ENCODE measurements at regions not wholly inside any gene's neighbourhood (a gene's known extent, or its start where the extent isn't known, plus 50 kb on each side); places are given as distances from the start of the nearest gene placed in this dataset.

GRCh38 chr6:139965393-139965792 is 590.9 kb upstream of the CITED2 start:
- Mint-ChIP-seq H3K4me3 (no peak overlapping the region), H3K36me3 (ENCODE audit: low read depth) (no peaks in the 10 kb centered on the region), H3K9me3 (no peaks in the 10 kb centered on the region), H3K27me3 (no peaks in the 10 kb centered on the region), H3K4me1 (peaks cover under 1% of the 10 kb centered on the region), H3K27ac (no peak overlapping the region)
- DNase-seq (no peak), ATAC-seq (ENCODE audit: low read depth) (no peak)
- POLR2A ChIA-PET = no interaction called here
- CTCF ChIA-PET = no interaction called here
- no peak for TF ChIP-seq CTCF (IDR thresholded peaks at IDR 0.05)
- intact Hi-C loops (cut with micrococcal nuclease) = no loop called here

- no peaks in the 10 kb centered on the region for H3K4me1 Mint-ChIP-seq
- H3K27ac Mint-ChIP-seq = no peak overlapping the region
- intact Hi-C loops (cut with micrococcal nuclease) = no loop called here
- no peaks in the 10 kb centered on the region for H3K36me3 Mint-ChIP-seq (ENCODE audit: low read depth)
- H3K9me3 Mint-ChIP-seq = no peaks in the 10 kb centered on the region
- no peak for ATAC-seq (ENCODE audit: low read depth)
- H3K27me3 Mint-ChIP-seq = no peaks in the 10 kb centered on the region
- H3K4me3 Mint-ChIP-seq = no peak overlapping the region
- no peak for DNase-seq
- POLR2A ChIA-PET = no interaction called here
- TF ChIP-seq CTCF (IDR thresholded peaks at IDR 0.05) = no peak
- CTCF ChIA-PET = no interaction called here
These were observed 590.3 kb upstream of the CITED2 start for GRCh38 chr6:139964737-139965136.

- no peak for TF ChIP-seq CTCF (IDR thresholded peaks at IDR 0.05)
- Mint-ChIP-seq H3K27me3 (no peaks in the 10 kb centered on the region), H3K27ac (no peak overlapping the region), H3K9me3 (no peaks in the 10 kb centered on the region), H3K4me3 (no peak overlapping the region), H3K4me1 (no peaks in the 10 kb centered on the region), H3K36me3 (ENCODE audit: low read depth) (no peaks in the 10 kb centered on the region)
- DNase-seq (no peak), ATAC-seq (ENCODE audit: low read depth) (no peak)
- intact Hi-C loops (cut with micrococcal nuclease) = no loop called here
- ChIA-PET POLR2A (no interaction called here), CTCF (no interaction called here)
These were observed 588.4 kb upstream of the CITED2 start for GRCh38 chr6:139962654-139963347.

- H3K36me3 Mint-ChIP-seq (ENCODE audit: low read depth) = no peaks in the 10 kb centered on the region
- intact Hi-C loops (cut with micrococcal nuclease) = no loop called here
- no peaks in the 10 kb centered on the region for H3K27me3 Mint-ChIP-seq
- ATAC-seq (ENCODE audit: low read depth) (no peak), DNase-seq (no peak)
- H3K9me3 Mint-ChIP-seq = no peaks in the 10 kb centered on the region
- ChIA-PET POLR2A (no interaction called here), CTCF (no interaction called here)
- H3K4me1 Mint-ChIP-seq = no peaks in the 10 kb centered on the region
- no peak overlapping the region for H3K27ac Mint-ChIP-seq
- H3K4me3 Mint-ChIP-seq = no peak overlapping the region
- no peak for TF ChIP-seq CTCF (IDR thresholded peaks at IDR 0.05)
These were observed 586.7 kb upstream of the CITED2 start for GRCh38 chr6:139961190-139961589.

- ATAC-seq (ENCODE audit: low read depth) = no peak
- intact Hi-C loops (cut with micrococcal nuclease) = no loop called here
These were observed 586.2 kb upstream of the CITED2 start for GRCh38 chr6:139960671-139961070.

More at GRCh38 chr6:139960671-139961070, 586.2 kb upstream of the CITED2 start:
- Mint-ChIP-seq H3K4me1 (no peaks in the 10 kb centered on the region), H3K27me3 (no peaks in the 10 kb centered on the region), H3K9me3 (peaks cover under 1% of the 10 kb centered on the region), H3K36me3 (ENCODE audit: low read depth) (no peaks in the 10 kb centered on the region), H3K27ac (no peak overlapping the region), H3K4me3 (no peak overlapping the region)
- CTCF ChIA-PET = no interaction called here
- POLR2A ChIA-PET = no interaction called here
- DNase-seq = no peak
- no peak for TF ChIP-seq CTCF (IDR thresholded peaks at IDR 0.05)
